Activated B cell treated with CpG ODN at 0.5 μM for 24 hours (primary cell): ENCODE measurements at regions not wholly inside any gene's neighbourhood (a gene's known extent, or its start where the extent isn't known, plus 50 kb on each side); places are given as distances from the start of the nearest gene placed in this dataset.

Experiments
- ATAC-seq: fragments of 200-7000 bp; cut with Tn5 transposase; one replicate; pipeline ENCODE4 v1.10.0; 2021; ENCODE audit warnings: low read depth, mild to moderate bottlenecking, moderate library complexity
- CTCF ChIA-PET: fragments of 350-600 bp; sonication (Branson Sonifier 250); formaldehyde crosslinking; loops from one replicate; lab custom pipeline; 2021; ENCODE audit warnings: antibody characterized with exemption; lab: Charles Lee
- POLR2A ChIA-PET: fragments of 350-600 bp; sonication (Branson Sonifier 250); formaldehyde crosslinking; loops from one replicate; lab custom pipeline; 2021; ENCODE audit warnings: antibody characterized with exemption; lab: Charles Lee
- DNase-seq: peaks from one replicate; pipeline ENCODE4 v3.0.0; 2022
- H3K27ac Mint-ChIP-seq: one replicate; pipeline ENCODE4 v1.8.0; 2020; ENCODE audit warnings: mixed read lengths
- H3K27me3 Mint-ChIP-seq: one replicate; pipeline ENCODE4 v1.8.0; 2021; ENCODE audit warnings: mixed read lengths
- H3K36me3 Mint-ChIP-seq: one replicate; pipeline ENCODE4 v1.8.0; 2021; ENCODE audit warnings: low read depth, mixed read lengths
- H3K4me1 Mint-ChIP-seq: one replicate; pipeline ENCODE4 v1.8.0; 2021; ENCODE audit warnings: mixed read lengths
- H3K4me3 Mint-ChIP-seq: one replicate; pipeline ENCODE4 v1.8.0; 2020; ENCODE audit warnings: mild to moderate bottlenecking, mixed read lengths
- H3K9me3 Mint-ChIP-seq: one replicate; pipeline ENCODE4 v1.8.0; 2020; ENCODE audit warnings: mixed read lengths
- intact Hi-C: fragments of 100-400 bp; cut with micrococcal nuclease; formaldehyde crosslinking; loops from one replicate; pipeline ENCODE4 v1.15.1; 2024
- TF ChIP-seq, protein P1 (sequence below): fragments of 200-600 bp; IDR thresholded peaks from one replicate; pipeline ENCODE4 v1.8.0; 2022; ENCODE audit warnings: antibody characterized with exemption, mild to moderate bottlenecking

DNA sequence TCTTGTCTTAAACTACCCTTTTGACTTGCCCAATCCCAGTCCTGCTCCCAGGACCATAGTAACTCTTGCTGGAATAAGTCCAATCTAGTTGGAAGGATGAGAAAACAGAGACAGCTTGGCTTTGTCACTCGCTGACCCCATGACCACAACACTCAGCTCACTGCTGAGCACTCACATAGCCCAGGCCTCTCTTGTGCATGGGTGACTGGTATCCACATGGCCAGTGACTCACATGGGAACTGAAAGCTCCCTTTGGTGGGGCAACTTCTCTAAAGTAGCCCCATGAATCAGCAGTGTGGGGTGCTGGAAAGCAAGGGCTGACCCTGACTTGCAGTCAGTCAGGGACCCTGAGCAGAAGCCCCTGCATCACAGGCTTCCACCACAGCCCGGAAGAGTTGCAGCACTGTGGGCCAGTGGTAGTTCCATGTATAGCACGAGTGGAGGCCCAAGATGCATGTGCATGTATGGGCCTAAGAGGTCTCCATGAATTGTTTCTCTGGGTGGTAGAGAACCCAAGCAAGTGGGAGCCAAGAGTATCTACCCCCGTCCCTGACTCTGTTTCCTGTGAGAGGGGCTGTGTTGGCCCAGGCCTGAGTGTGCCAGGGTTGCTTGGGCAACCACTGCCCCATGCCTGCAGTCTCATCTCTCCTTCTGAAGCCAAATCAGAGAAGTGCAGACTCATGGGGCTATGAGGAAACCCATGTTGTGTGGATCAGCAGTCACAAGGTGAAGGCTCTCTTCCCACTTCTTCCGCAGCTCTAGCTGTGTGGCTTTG is 62.1 kb upstream of the XCR1 start:
- peaks cover 62% of the 10 kb centered on the region for H3K4me1 Mint-ChIP-seq
- intact Hi-C loops: loop anchor here (5.0 to 10.0 kb wide), 3 partner anchors 185 to 495 kb away; partner anchors contain the start of gene LIMD1
- H3K9me3 Mint-ChIP-seq: no peaks in the 10 kb centered on the region
- no peaks in the 10 kb centered on the region for H3K36me3 Mint-ChIP-seq
- H3K27me3 Mint-ChIP-seq: no peaks in the 10 kb centered on the region
- ATAC-seq (peak; percentile 78), DNase-seq (no peak)
- no peak overlapping the region for H3K4me3 Mint-ChIP-seq
- POLR2A ChIA-PET: interaction anchor here (0.6 to 1.3 kb wide), 3 partner anchors 98 to 428 kb away, joined by 3 to 6 read pairs (median 3); partner anchors contain the start of gene CCR1
- no peak overlapping the region for H3K27ac Mint-ChIP-seq
- CTCF ChIA-PET: interaction anchor here (0.8 to 7.3 kb wide), 4 partner anchors 10 to 280 kb away, joined by 4 to 48 read pairs (median 18); partner anchors contain the start of genes CCR1 and CCR5
- TF ChIP-seq, protein P1, sequence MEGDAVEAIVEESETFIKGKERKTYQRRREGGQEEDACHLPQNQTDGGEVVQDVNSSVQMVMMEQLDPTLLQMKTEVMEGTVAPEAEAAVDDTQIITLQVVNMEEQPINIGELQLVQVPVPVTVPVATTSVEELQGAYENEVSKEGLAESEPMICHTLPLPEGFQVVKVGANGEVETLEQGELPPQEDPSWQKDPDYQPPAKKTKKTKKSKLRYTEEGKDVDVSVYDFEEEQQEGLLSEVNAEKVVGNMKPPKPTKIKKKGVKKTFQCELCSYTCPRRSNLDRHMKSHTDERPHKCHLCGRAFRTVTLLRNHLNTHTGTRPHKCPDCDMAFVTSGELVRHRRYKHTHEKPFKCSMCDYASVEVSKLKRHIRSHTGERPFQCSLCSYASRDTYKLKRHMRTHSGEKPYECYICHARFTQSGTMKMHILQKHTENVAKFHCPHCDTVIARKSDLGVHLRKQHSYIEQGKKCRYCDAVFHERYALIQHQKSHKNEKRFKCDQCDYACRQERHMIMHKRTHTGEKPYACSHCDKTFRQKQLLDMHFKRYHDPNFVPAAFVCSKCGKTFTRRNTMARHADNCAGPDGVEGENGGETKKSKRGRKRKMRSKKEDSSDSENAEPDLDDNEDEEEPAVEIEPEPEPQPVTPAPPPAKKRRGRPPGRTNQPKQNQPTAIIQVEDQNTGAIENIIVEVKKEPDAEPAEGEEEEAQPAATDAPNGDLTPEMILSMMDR: no peak

DNA sequence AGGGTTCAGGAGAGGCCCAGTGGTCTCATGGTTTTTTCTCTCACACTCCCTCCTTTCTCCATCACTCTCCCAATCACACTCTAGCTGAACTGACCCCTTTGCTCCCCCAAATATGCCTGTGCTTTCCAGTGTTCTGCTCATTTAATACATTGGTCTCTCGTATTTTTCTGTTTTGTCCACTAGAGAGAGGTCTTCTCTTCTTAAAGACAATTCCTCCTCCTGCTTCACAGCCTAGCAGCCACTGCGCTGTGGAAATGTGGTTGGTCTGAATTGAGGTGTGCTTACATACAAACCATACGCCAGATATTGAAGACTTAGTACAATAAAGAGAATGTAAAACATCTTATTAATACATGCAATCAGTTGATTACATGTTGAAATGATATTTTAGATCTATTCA is 60.6 kb upstream of the XCR1 start:
- ChIA-PET CTCF (interaction anchor here (0.9 to 7.3 kb wide), 9 partner anchors 10 to 354 kb away, joined by 3 to 48 read pairs (median 4); partner anchors contain the start of genes CCR1 and CCR5), POLR2A (no interaction called here)
- TF ChIP-seq, protein P1: no peak
- H3K27ac Mint-ChIP-seq: no peak overlapping the region
- no peaks in the 10 kb centered on the region for H3K36me3 Mint-ChIP-seq
- DNase-seq (no peak), ATAC-seq (peak; percentile 23)
- peaks cover 47% of the 10 kb centered on the region for H3K4me1 Mint-ChIP-seq
- H3K27me3 Mint-ChIP-seq: no peaks in the 10 kb centered on the region
- no peaks in the 10 kb centered on the region for H3K9me3 Mint-ChIP-seq
- intact Hi-C loops: loop anchor here (1.0 to 10.0 kb wide), 3 partner anchors 187 to 354 kb away; no protein-coding TSS in a partner anchor
- H3K4me3 Mint-ChIP-seq: no peak overlapping the region

DNA sequence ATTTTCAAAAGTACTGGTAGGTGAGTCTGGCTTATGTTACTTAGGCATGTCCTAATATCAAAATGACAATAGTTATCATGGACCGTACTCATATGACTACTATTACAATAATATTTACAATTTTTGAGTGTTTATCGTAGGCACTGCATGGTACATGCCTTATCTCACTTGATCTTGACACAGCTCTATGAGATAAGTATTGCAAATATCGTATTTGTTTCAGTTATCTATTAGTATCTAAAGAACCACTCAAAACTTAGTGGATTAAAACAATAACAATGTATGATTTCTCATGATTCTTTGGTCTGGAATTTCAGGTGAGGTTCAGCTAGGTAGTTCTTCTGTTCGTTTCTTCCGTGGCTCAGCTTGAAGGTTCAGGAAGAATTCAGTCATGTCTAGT is 59.7 kb upstream of the XCR1 start:
- Mint-ChIP-seq H3K4me1 (peaks cover 38% of the 10 kb centered on the region), H3K9me3 (no peaks in the 10 kb centered on the region), H3K36me3 (no peaks in the 10 kb centered on the region), H3K4me3 (no peak overlapping the region), H3K27me3 (no peaks in the 10 kb centered on the region), H3K27ac (no peak overlapping the region)
- ATAC-seq (no peak), DNase-seq (no peak)
- intact Hi-C loops: loop anchor here (5.0 to 10.0 kb wide), 2 partner anchors 188 to 355 kb away; no protein-coding TSS in a partner anchor
- TF ChIP-seq, protein P1: no peak
- ChIA-PET CTCF (interaction anchor here (0.7 to 7.3 kb wide), 10 partner anchors 8 to 355 kb away, joined by 3 to 48 read pairs (median 4); partner anchors contain the start of genes CCR1 and CCR5), POLR2A (no interaction called here)

DNA sequence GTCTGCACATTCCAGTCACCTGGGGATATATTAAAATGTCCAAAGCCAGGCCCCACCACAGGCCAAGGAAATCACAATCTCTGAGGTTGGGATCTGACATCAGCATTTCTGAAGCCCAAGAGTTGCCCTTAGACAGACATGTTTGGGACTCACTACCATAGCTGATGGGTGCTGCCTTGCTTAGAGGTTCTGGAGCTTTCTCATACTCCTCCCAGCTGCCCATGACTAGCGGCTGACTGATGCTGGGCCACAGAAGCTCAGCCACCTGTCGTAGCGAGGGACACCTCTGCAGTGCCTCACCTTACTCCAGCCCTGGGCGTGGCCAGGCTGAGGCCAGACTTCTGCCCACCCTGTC is 58.8 kb upstream of the XCR1 start:
- no peaks in the 10 kb centered on the region for H3K9me3 Mint-ChIP-seq
- intact Hi-C loops: loop anchor here (5.0 to 10.0 kb wide), 2 partner anchors 189 to 356 kb away; no protein-coding TSS in a partner anchor
- no peak for DNase-seq
- ChIA-PET CTCF (interaction anchor here (7.3 kb wide), 1 partner anchor 283 kb away, joined by 48 read pairs; the partner anchor contains the start of gene CCR5), POLR2A (no interaction called here)
- H3K4me3 Mint-ChIP-seq: no peak overlapping the region
- peaks cover 29% of the 10 kb centered on the region for H3K4me1 Mint-ChIP-seq
- H3K27me3 Mint-ChIP-seq: no peaks in the 10 kb centered on the region
- TF ChIP-seq, protein P1: no peak
- no peak for ATAC-seq
- H3K27ac Mint-ChIP-seq: no peak overlapping the region
- H3K36me3 Mint-ChIP-seq: no peaks in the 10 kb centered on the region
